IMR-90 (cell line): ENCODE measurements at regions not wholly inside any gene's neighbourhood (a gene's known extent, or its start where the extent isn't known, plus 50 kb on each side); places are given as distances from the start of the nearest gene placed in this dataset.

ENCODE experiments used
- ATAC-seq: fragments of 200-7000 bp; cut with Tn5 transposase; 2 replicates; pipeline ENCODE4 v1.9.1; 2020; ENCODE audit warnings: low read depth, mild to moderate bottlenecking, moderate library complexity
- BruUV-seq: library from RNA; stranded (reverse); fragments of 400-500 nt; replicated peaks from 2 replicates; lab custom pipeline; 2021; lab: Mats Ljungman, UMichigan
- CTCF ChIA-PET: fragments of 300-600 bp; formaldehyde crosslinking; extraction: SDS; loops from one replicate; lab custom pipeline; 2021; ENCODE audit warnings: antibody characterized with exemption; lab: Yijun Ruan, JAX
- POLR2A ChIA-PET: fragments of 300-600 bp; sonication (Branson Sonifier 250); formaldehyde crosslinking; loops from one replicate; lab custom pipeline; 2022; ENCODE audit warnings: antibody characterized with exemption; ENCODE audit not compliant: unreplicated experiment; lab: Charles Lee
- DNase-seq: peaks from one replicate; pipeline ENCODE4 v3.0.0; 2013
- H2AFZ ChIP-seq: replicated peaks from 2 replicates; pipeline ENCODE3; 2013; ENCODE audit warnings: low read length, mild to moderate bottlenecking; ENCODE audit not compliant: poor library complexity
- H2AK5ac ChIP-seq: 2 replicates; pipeline ENCODE4 v1.6.1; 2013; ENCODE audit warnings: low read depth, low read length, inconsistent platforms
- H2AK9ac ChIP-seq: replicated peaks from 2 replicates; pipeline ENCODE3; 2013; ENCODE audit warnings: mild to moderate bottlenecking, low read depth, low read length, moderate library complexity; ENCODE audit not compliant: poor library complexity
- H2BK120ac ChIP-seq: 2 replicates; pipeline ENCODE4 v1.6.1; 2013; ENCODE audit warnings: low read depth, low read length, inconsistent platforms
- H2BK15ac ChIP-seq: 3 replicates; pipeline ENCODE4 v1.6.1; 2013; ENCODE audit warnings: low read depth, low read length, inconsistent platforms
- H2BK20ac ChIP-seq: 2 replicates; pipeline ENCODE4 v1.6.1; 2013; ENCODE audit warnings: low read depth, mild to moderate bottlenecking, inconsistent platforms, low read length, moderate library complexity
- H2BK5ac ChIP-seq: 2 replicates; pipeline ENCODE4 v1.6.1; 2013; ENCODE audit warnings: mild to moderate bottlenecking, low read depth, low read length, inconsistent platforms; ENCODE audit not compliant: poor library complexity, severe bottlenecking
- H3K14ac ChIP-seq: replicated peaks from 2 replicates; pipeline ENCODE4 v1.6.1; 2013; ENCODE audit warnings: low read depth, low read length, inconsistent platforms
- H3K18ac ChIP-seq: 2 replicates; pipeline ENCODE4 v1.6.1; 2013; ENCODE audit warnings: low read depth, low read length, control low read depth
- H3K23ac ChIP-seq: 2 replicates; pipeline ENCODE4 v1.6.1; 2013; ENCODE audit warnings: low read depth, low read length, inconsistent platforms
- H3K27ac ChIP-seq: 2 replicates; pipeline ENCODE4 v1.5.1; 2013; ENCODE audit warnings: mild to moderate bottlenecking, control low read depth, low read length; ENCODE audit not compliant: insufficient read depth
- H3K27me3 ChIP-seq: 2 replicates; pipeline ENCODE4 v1.6.1; 2013; ENCODE audit warnings: low read length; ENCODE audit not compliant: control insufficient read depth, insufficient read depth
- H3K36me3 ChIP-seq: 2 replicates; pipeline ENCODE4 v1.6.1; 2013; ENCODE audit warnings: low read length, mixed read lengths; ENCODE audit not compliant: control insufficient read depth, insufficient read depth
- H3K4ac ChIP-seq: 2 replicates; pipeline ENCODE4 v1.6.1; 2013; ENCODE audit warnings: low read depth, low read length, inconsistent platforms
- H3K4me1 ChIP-seq: 2 replicates; pipeline ENCODE4 v1.6.1; 2013; ENCODE audit warnings: low read length, mixed read lengths; ENCODE audit not compliant: control insufficient read depth, insufficient read depth
- H3K4me2 ChIP-seq: 2 replicates; pipeline ENCODE4 v1.6.1; 2013; ENCODE audit warnings: low read depth, mild to moderate bottlenecking, control low read depth, low read length, moderate library complexity
- H3K4me3 ChIP-seq: 2 replicates; pipeline ENCODE4 v1.5.1; 2013; ENCODE audit warnings: low read depth, mild to moderate bottlenecking, control low read depth, low read length, moderate library complexity; ENCODE audit not compliant: insufficient read depth
- H3K56ac ChIP-seq: 2 replicates; pipeline ENCODE4 v1.6.1; 2013; ENCODE audit warnings: low read length, inconsistent platforms; ENCODE audit not compliant: insufficient read depth; ENCODE audit errors: extremely low read depth
- H3K79me1 ChIP-seq, 2 experiments: 2 replicates each; pipeline ENCODE4 v1.6.1; 2013; ENCODE audit warnings: low read length in 2 of 2, inconsistent platforms in 1 of 2, low read depth in 1 of 2
- H3K9ac ChIP-seq: 2 replicates; pipeline ENCODE4 v1.6.1; 2013; ENCODE audit warnings: low read depth, low read length, control low read depth
- H3K9me1 ChIP-seq: 2 replicates; pipeline ENCODE4 v1.6.1; 2013; ENCODE audit warnings: low read length, inconsistent platforms; ENCODE audit not compliant: insufficient read depth
- H3K9me3 ChIP-seq: 2 replicates; pipeline ENCODE4 v1.6.1; 2013; ENCODE audit warnings: low read length; ENCODE audit not compliant: control insufficient read depth, insufficient read depth
- H4K20me1 ChIP-seq: 2 replicates; pipeline ENCODE4 v1.6.1; 2013; ENCODE audit warnings: low read length, inconsistent platforms; ENCODE audit not compliant: insufficient read depth
- H4K5ac ChIP-seq: 2 replicates; pipeline ENCODE4 v1.6.1; 2013; ENCODE audit warnings: mild to moderate bottlenecking, low read depth, low read length, control low read depth
- H4K8ac ChIP-seq, 2 experiments: 2 replicates each; pipeline ENCODE4 v1.6.1; 2013; ENCODE audit warnings: low read depth in 2 of 2, low read length in 2 of 2, control low read depth in 1 of 2, inconsistent platforms in 1 of 2
- H4K91ac ChIP-seq: 2 replicates; pipeline ENCODE4 v1.6.1; 2013; ENCODE audit warnings: low read depth, low read length, inconsistent platforms; ENCODE audit not compliant: insufficient read depth
- BHLHE40 ChIP-seq: fragments of 150-350 bp; IDR thresholded peaks from 2 replicates; pipeline ENCODE4 v1.6.1; 2016; ENCODE audit warnings: mild to moderate bottlenecking, low read depth, low read length
- CEBPB ChIP-seq: IDR thresholded peaks from 2 replicates; pipeline ENCODE4 v1.6.1; 2012; ENCODE audit warnings: low read depth, low read length, improper control_type of control experiment
- CHD1 ChIP-seq: IDR thresholded peaks from 2 replicates; pipeline ENCODE4 v1.6.1; 2012; ENCODE audit warnings: low read depth, low read length, improper control_type of control experiment
- CTCF ChIP-seq: conservative IDR thresholded peaks from 2 replicates; pipeline ENCODE4 v1.5.1; 2012; ENCODE audit warnings: mild to moderate bottlenecking, low read depth, low read length, improper control_type of control experiment
- ELK1 ChIP-seq: fragments of 150-350 bp; IDR thresholded peaks from 2 replicates; pipeline ENCODE4 v1.6.1; 2016; ENCODE audit warnings: low read depth, mild to moderate bottlenecking, low read length, moderate library complexity, borderline replicate concordance
- FOS ChIP-seq: fragments of 150-350 bp; IDR thresholded peaks from 2 replicates; pipeline ENCODE4 v1.6.1; 2016; ENCODE audit warnings: low read depth, low read length
- MAFK ChIP-seq: IDR thresholded peaks from 2 replicates; pipeline ENCODE4 v1.6.1; 2012; ENCODE audit warnings: low read depth, low read length, improper control_type of control experiment
- MAZ ChIP-seq: IDR thresholded peaks from 2 replicates; pipeline ENCODE4 v1.6.1; 2012; ENCODE audit warnings: low read depth, mild to moderate bottlenecking, low read length, improper control_type of control experiment, moderate library complexity, borderline replicate concordance
- MXI1 ChIP-seq: IDR thresholded peaks from 2 replicates; pipeline ENCODE4 v1.6.1; 2012; ENCODE audit warnings: low read depth, mild to moderate bottlenecking, low read length, moderate library complexity, borderline replicate concordance
- NFE2L2 ChIP-seq: fragments of 150-350 bp; IDR thresholded peaks from 2 replicates; pipeline ENCODE4 v1.6.1; 2016; ENCODE audit warnings: low read depth, mild to moderate bottlenecking, low read length
- POLR2A ChIP-seq: IDR thresholded peaks from 2 replicates; pipeline ENCODE4 v1.6.1; 2012; ENCODE audit warnings: mild to moderate bottlenecking, low read depth, low read length
- RAD21 ChIP-seq: IDR thresholded peaks from 2 replicates; pipeline ENCODE4 v1.6.1; 2012; ENCODE audit warnings: low read length, improper control_type of control experiment
- RCOR1 ChIP-seq: IDR thresholded peaks from 2 replicates; pipeline ENCODE4 v1.6.1; 2012; ENCODE audit warnings: mild to moderate bottlenecking, low read length, improper control_type of control experiment; ENCODE audit not compliant: insufficient replicate concordance
- RFX5 ChIP-seq: IDR thresholded peaks from 2 replicates; pipeline ENCODE4 v1.8.0; 2012; ENCODE audit warnings: low read depth, mild to moderate bottlenecking, low read length, moderate library complexity
- SMC3 ChIP-seq: fragments of 150-350 bp; IDR thresholded peaks from 2 replicates; pipeline ENCODE4 v1.6.1; 2016; ENCODE audit warnings: low read depth, mild to moderate bottlenecking, antibody characterized with exemption, low read length, moderate library complexity
- USF2 ChIP-seq: fragments of 150-350 bp; IDR thresholded peaks from 2 replicates; pipeline ENCODE4 v1.6.1; 2017; ENCODE audit warnings: mild to moderate bottlenecking, antibody characterized with exemption, low read length, low read depth
- WGBS, 2 experiments: methylation state at CpG; one replicate each; pipeline versions ENCODE4 v1.1.5 to v1.1.7; 2013; ENCODE audit warnings: missing lambda C conversion rate in 2 of 2; ENCODE audit not compliant: insufficient read length in 1 of 2; ENCODE audit errors: extremely low coverage in 2 of 2; 5-methylcytosine and 5-hydroxymethylcytosine counted together
- dilution Hi-C: fragments of 300-500 bp; cut with HindIII; formaldehyde crosslinking; loops from one replicate; pipeline ENCODE4 v1.14.3; 2018; ENCODE audit warnings: low sequenced_read_pairs; ENCODE audit not compliant: unreplicated experiment
- in situ Hi-C: fragments of 300-500 bp; cut with MboI; formaldehyde crosslinking; loops from 3 replicates; pipeline ENCODE4 v1.14.3; 2019; ENCODE audit warnings: low sequenced_read_pairs, inconsistent platforms, mixed read lengths
- intact Hi-C: fragments of 100-400 bp; cut with micrococcal nuclease; formaldehyde crosslinking; loops from 2 replicates; pipeline ENCODE4 v1.10.0; 2022

DNA sequence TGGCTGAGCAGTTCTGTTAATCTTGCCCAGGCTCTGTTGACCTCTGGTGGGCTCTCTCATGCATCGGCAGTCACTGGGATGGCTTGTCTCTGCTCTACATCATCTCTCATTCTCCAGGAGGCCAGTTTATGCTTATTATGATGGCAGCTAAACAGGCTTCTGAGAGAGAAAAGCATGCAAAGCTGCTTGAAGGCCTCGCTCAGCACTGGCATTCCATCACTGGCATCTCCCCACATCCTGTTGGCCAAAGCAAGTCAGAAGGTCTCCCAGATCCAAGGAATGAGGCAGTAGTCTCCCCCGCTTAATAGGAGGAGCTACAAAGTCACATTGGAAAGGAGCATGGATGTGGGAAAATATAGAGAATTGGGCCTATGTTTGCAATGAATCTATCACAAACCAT lies 212.6 kb downstream of the ZNF621 start:
- TF ChIP-seq POLR2A, result no peak
- TF ChIP-seq CHD1, result no peak
- no peak for TF ChIP-seq USF2
- TF ChIP-seq CTCF, result no peak
- TF ChIP-seq NFE2L2, result no peak
- no peak for TF ChIP-seq MXI1
- TF ChIP-seq BHLHE40, result no peak
- no peak for TF ChIP-seq RAD21
- no peak for TF ChIP-seq MAFK
- no peak for TF ChIP-seq FOS
- no peak for TF ChIP-seq MAZ
- no peak for TF ChIP-seq CEBPB
- no peak for TF ChIP-seq RCOR1
- no peak for TF ChIP-seq ELK1
- no peak for TF ChIP-seq SMC3
- TF ChIP-seq RFX5, result no peak
- in situ Hi-C loops, result no loop called here
- Histone ChIP-seq H4K5ac (no peak overlapping the region), H3K9me1 (no peaks in the 10 kb centered on the region), H3K18ac (no peak overlapping the region), H2BK120ac (no peak overlapping the region), H3K79me1 (no peaks in the 10 kb centered on the region), H3K27ac (no peak overlapping the region), H2BK20ac (no peak overlapping the region), H2BK5ac (no peak overlapping the region), H4K91ac (no peak overlapping the region), H4K8ac (no peak overlapping the region), H3K4me2 (no peak overlapping the region), H3K27me3 (no peaks in the 10 kb centered on the region), H3K4me3 (no peak overlapping the region), H2AK9ac (no peak overlapping the region), H3K14ac (no peak overlapping the region), H2BK15ac (no peak overlapping the region), H3K4ac (no peak overlapping the region), H3K4me1 (no peaks in the 10 kb centered on the region), H4K20me1 (no peaks in the 10 kb centered on the region), H2AFZ (no peak overlapping the region), H3K56ac (no peak overlapping the region), H3K9ac (no peak overlapping the region), H3K9me3 (no peaks in the 10 kb centered on the region), H2AK5ac (no peak overlapping the region), H3K36me3 (no peaks in the 10 kb centered on the region), H3K23ac (no peak overlapping the region)
- no CpG with 5 or more reads among the region's 3 CpGs for WGBS, 2 experiments
- dilution Hi-C loops, result no loop called here
- DNase-seq (no peak), ATAC-seq (no peak)
- BruUV-seq, result no TSS peak
- intact Hi-C loops, result no loop called here
- POLR2A ChIA-PET, result no interaction called here
- CTCF ChIA-PET, result no interaction called here
